ENCODE measurements at regions not wholly inside any gene's neighbourhood (a gene's known extent, or its start where the extent isn't known, plus 50 kb on each side); places are given as distances from the start of the nearest gene placed in this dataset.

DNA sequence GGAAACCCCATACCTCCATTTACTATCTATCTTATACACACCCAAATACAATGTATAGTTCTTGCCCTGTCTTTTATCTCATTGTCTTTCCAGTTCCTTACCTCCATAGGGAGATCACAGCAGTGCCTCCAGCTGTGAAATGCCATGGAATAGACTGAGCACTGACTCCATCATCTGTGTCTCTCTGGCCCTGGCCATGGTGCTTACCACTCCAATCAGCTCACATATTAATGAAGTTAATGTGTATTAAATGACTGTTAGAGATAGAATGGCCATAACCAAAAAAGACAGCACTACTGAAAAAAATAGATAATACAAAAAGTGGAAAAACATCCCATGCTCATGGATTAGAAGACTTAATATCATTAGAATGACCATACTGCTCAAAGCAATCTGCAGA is 240.4 kb upstream of the SOX21 start:
- TF ChIP-seq, protein P1, sequence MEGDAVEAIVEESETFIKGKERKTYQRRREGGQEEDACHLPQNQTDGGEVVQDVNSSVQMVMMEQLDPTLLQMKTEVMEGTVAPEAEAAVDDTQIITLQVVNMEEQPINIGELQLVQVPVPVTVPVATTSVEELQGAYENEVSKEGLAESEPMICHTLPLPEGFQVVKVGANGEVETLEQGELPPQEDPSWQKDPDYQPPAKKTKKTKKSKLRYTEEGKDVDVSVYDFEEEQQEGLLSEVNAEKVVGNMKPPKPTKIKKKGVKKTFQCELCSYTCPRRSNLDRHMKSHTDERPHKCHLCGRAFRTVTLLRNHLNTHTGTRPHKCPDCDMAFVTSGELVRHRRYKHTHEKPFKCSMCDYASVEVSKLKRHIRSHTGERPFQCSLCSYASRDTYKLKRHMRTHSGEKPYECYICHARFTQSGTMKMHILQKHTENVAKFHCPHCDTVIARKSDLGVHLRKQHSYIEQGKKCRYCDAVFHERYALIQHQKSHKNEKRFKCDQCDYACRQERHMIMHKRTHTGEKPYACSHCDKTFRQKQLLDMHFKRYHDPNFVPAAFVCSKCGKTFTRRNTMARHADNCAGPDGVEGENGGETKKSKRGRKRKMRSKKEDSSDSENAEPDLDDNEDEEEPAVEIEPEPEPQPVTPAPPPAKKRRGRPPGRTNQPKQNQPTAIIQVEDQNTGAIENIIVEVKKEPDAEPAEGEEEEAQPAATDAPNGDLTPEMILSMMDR (IDR thresholded peaks at IDR 0.05; ENCODE audit: low read depth, low read length): no peak
- DNase-seq (ENCODE audit: low read depth in 2 of 2): no peak
- H3K4me3 ChIP-seq (replicated peaks in 1 of 2; ENCODE audit: low read depth in 2 of 2, low read length in 2 of 2): no peak overlapping the region

GRCh38 chr13:94950303-94950702 is 238.0 kb upstream of the SOX21 start:
- TF ChIP-seq, protein P1 (IDR thresholded peaks at IDR 0.05; ENCODE audit: low read depth, low read length): no peak
- peak in 1 of 2 donors; percentile 8 for DNase-seq (ENCODE audit: low read depth in 2 of 2)
- H3K4me3 ChIP-seq (replicated peaks in 1 of 2; ENCODE audit: low read depth in 2 of 2, low read length in 2 of 2): no peak overlapping the region

DNA sequence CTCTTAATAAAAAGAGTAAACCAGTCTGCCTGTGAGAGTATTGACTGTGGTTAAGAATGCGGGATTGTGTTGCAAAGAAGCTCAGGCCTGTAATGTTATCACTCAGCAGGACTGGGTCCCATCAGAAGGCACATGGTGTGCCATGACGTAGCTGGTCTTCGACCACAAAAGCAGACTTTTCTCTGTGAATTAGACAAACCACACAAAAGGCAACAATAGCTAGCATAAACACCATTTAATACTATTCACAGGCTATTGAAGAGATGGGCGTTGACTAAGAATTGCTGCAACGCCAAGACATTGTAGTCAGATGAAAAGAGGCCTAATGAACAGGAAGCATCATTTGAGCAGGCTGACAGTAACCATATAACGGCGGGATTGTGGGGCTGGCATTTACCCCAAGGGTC is 235.6 kb upstream of the SOX21 start:
- TF ChIP-seq, protein P1 (IDR thresholded peaks at IDR 0.05; ENCODE audit: low read depth, low read length): no peak
- no peak overlapping the region for H3K4me3 ChIP-seq (replicated peaks in 1 of 2; ENCODE audit: low read depth in 2 of 2, low read length in 2 of 2)
- no peak for DNase-seq (ENCODE audit: low read depth in 2 of 2)

DNA sequence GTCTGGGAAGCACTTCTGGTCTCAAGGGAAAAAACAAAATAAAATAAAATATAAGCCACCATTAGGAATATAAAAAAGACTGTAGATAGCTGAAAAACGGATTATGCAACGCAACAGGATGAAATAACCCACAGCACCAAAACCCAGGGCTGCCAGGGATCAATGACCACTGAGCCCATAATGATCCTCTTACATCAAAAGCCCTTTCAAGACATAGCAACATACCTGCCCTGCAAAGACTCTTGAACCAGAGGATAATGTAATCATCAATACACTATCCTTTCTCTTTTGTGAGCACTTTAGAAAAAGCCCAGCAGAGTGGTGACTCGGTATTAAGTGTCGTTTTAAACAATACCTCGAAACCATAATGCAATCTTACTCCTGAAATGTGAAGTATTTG is 235.0 kb upstream of the SOX21 start:
- no peak for DNase-seq (ENCODE audit: low read depth in 2 of 2)
- TF ChIP-seq, protein P1 (IDR thresholded peaks at IDR 0.05; ENCODE audit: low read depth, low read length): no peak
- H3K4me3 ChIP-seq (replicated peaks in 1 of 2; ENCODE audit: low read depth in 2 of 2, low read length in 2 of 2): no peak overlapping the region

DNA sequence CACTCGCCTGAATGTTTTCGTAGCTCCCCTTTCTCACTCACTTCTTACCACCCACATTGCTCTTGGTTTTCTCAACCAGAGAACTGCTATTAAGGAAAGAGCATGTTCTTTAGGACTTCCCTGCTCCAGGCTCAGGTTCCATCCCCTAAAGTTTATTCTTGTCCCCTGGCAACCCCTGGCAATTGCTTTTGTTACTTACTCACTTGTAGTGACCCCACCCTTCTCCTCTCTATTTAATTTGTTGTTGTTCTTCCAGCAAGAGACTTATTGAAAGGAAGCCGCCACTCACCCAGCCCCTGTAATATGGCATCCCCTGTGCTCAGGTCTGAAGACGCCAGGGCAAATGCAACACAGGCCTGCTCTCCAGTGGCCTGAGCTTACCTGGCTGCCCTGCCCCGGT is 233.7 kb upstream of the SOX21 start:
- TF ChIP-seq, protein P1 (IDR thresholded peaks at IDR 0.05; ENCODE audit: low read depth, low read length): no peak
- no peak for DNase-seq (ENCODE audit: low read depth in 2 of 2)
- H3K4me3 ChIP-seq (replicated peaks in 1 of 2; ENCODE audit: low read depth in 2 of 2, low read length in 2 of 2): no peak overlapping the region

DNA sequence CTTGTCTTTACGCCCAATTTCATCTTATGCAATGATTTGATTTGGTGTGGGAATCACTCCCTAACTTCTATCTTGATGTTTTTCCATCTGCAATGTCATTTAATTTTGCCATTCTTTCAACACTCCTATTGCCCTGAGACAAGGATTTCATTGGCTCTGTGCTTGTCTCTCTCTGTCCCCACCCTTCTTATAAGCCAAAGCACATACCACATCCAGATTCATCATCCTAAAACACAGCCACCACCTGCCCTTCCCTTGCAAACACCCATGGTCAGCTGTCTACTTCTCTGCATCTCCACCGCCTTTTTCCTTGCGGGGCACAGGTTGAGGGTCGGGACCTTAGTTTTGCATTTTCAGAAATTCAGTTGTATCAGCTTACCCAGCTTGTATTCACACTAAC is 225.8 kb upstream of the SOX21 start:
- no peak for DNase-seq (ENCODE audit: low read depth in 2 of 2)
- TF ChIP-seq, protein P1 (IDR thresholded peaks at IDR 0.05; ENCODE audit: low read depth, low read length): no peak
- H3K4me3 ChIP-seq (replicated peaks in 1 of 2; ENCODE audit: low read depth in 2 of 2, low read length in 2 of 2): no peak overlapping the region

DNA sequence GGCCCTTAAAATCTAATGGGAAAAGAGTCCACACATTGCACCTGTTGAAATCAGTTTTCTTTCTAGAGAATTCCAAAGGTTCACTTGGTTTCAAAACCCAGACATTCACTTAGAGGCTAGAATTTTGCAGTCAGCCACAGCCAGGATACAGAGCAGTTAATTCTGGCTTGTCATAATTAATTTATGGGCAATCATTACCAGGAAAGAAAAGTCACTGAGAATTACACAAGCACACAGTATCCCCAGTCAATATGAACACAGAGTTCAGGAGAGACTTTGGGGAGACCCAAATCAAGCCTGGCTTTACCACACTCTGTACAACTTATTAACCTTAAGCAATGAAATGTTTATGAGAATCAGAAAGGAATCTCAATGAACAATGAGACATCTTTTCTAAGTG is 224.3 kb upstream of the SOX21 start:
- H3K4me3 ChIP-seq (replicated peaks in 1 of 2; ENCODE audit: low read depth in 2 of 2, low read length in 2 of 2): no peak overlapping the region
- DNase-seq (ENCODE audit: low read depth in 2 of 2): no peak
- TF ChIP-seq, protein P1 (IDR thresholded peaks at IDR 0.05; ENCODE audit: low read depth, low read length): no peak
